HCT116 (cell line): ENCODE measurements at regions not wholly inside any gene's neighbourhood (a gene's known extent, or its start where the extent isn't known, plus 50 kb on each side); places are given as distances from the start of the nearest gene placed in this dataset.

Source experiments
- ATAC-seq: fragments of 200-7000 bp; cut with Tn5 transposase; 2 replicates; pipeline ENCODE4 v1.9.1; 2020; ENCODE audit warnings: mild to moderate bottlenecking, moderate library complexity
- BruUV-seq: library from RNA; stranded (reverse); fragments of 400-500 nt; replicated peaks from 2 replicates; lab custom pipeline; 2021; lab: Mats Ljungman, UMichigan
- CTCF ChIA-PET: fragments of 300-600 bp; sonication (Branson Sonifier 250); formaldehyde crosslinking; loops from one replicate; lab custom pipeline; 2021; ENCODE audit warnings: antibody characterized with exemption; lab: Charles Lee
- POLR2A ChIA-PET: fragments of 300-600, 350-600 bp; sonication (Branson Sonifier 250); formaldehyde crosslinking; loops from one replicate; lab custom pipeline; 2021; ENCODE audit warnings: antibody characterized with exemption; lab: Charles Lee
- RAD21 ChIA-PET, 2 experiments: fragments of 300-600 bp; sonication (Branson Sonifier 250); formaldehyde crosslinking; loops; one replicate each; lab custom pipeline; 2023; ENCODE audit warnings: low total read pairs in 2 of 2; ENCODE audit not compliant: uncharacterized antibody in 2 of 2, unreplicated experiment in 2 of 2, low non-redundant PET in 1 of 2; lab: Charles Lee
- DNase-seq: peaks from one replicate; pipeline ENCODE4 v3.0.0-alpha.2; 2010; ENCODE audit warnings: low read depth, low spot score
- H2AFZ ChIP-seq: fragments of 200-600 bp; shearing (Covaris generic), sonication (generic); 2 replicates; pipeline ENCODE4 v1.6.1; 2017; ENCODE audit warnings: low read depth, mixed run types, mixed read lengths, antibody characterized with exemption, low read length; ENCODE audit not compliant: poor library complexity, severe bottlenecking
- H3K27ac ChIP-seq: 2 replicates; pipeline ENCODE4 v1.5.1; 2012; ENCODE audit warnings: low read depth, low read length
- H3K27me3 ChIP-seq: fragments of 200-600 bp; sonication (generic); 2 replicates; pipeline ENCODE4 v1.6.1; 2016; ENCODE audit warnings: mixed run types, low read length, mixed read lengths; ENCODE audit not compliant: insufficient read depth
- H3K36me3 ChIP-seq, 2 experiments: fragments of 200-500 bp in 1 of 2; fragments of 200-600 bp in 1 of 2; sonication (Bioruptor generic) in 1 of 2; sonication (generic) in 1 of 2; 2 replicates each; pipeline versions ENCODE4 v1.5.1 to v1.6.1; 2014 to 2016; ENCODE audit warnings: low read length in 2 of 2, inconsistent platforms in 1 of 2, mixed read lengths in 1 of 2, mixed run types in 1 of 2; ENCODE audit not compliant: insufficient read depth in 2 of 2, control insufficient read depth in 1 of 2
- H3K4me1 ChIP-seq, 2 experiments: fragments of 200-600 bp in 1 of 2; sonication (generic) in 1 of 2; 2 replicates each; pipeline versions ENCODE4 v1.5.1 to v1.6.1; 2012 to 2017; ENCODE audit warnings: low read length in 2 of 2, inconsistent platforms in 1 of 2, mild to moderate bottlenecking in 1 of 2, mixed read lengths in 1 of 2, mixed run types in 1 of 2, moderate library complexity in 1 of 2; ENCODE audit not compliant: insufficient read depth in 2 of 2, control insufficient read depth in 1 of 2
- H3K4me2 ChIP-seq: fragments of 200-600 bp; sonication (generic); 2 replicates; pipeline ENCODE4 v1.6.1; 2017; ENCODE audit warnings: mixed run types, low read length, mixed read lengths
- H3K4me3 ChIP-seq, 2 experiments: fragments of 200-600 bp in 1 of 2; sonication (generic) in 1 of 2; replicated peaks in 1 of 2; 2 replicates each; pipeline ENCODE4 v1.5.1; 2011 to 2016; ENCODE audit warnings: low read length in 2 of 2, control low read depth in 1 of 2, low read depth in 1 of 2, mild to moderate bottlenecking in 1 of 2, mixed read lengths in 1 of 2, mixed run types in 1 of 2
- H3K79me2 ChIP-seq: fragments of 200-600 bp; sonication (generic); 2 replicates; pipeline ENCODE4 v1.6.1; 2017; ENCODE audit warnings: mild to moderate bottlenecking, mixed run types, low read length, moderate library complexity, mixed read lengths; ENCODE audit not compliant: insufficient read depth
- H3K9ac ChIP-seq: fragments of 200-600 bp; sonication (generic); 2 replicates; pipeline ENCODE4 v1.6.1; 2016; ENCODE audit warnings: low read length, mixed read lengths
- H3K9me2 ChIP-seq: fragments of 200-600 bp; sonication (generic), shearing (Covaris generic); 2 replicates; pipeline ENCODE4 v1.6.1; 2017; ENCODE audit warnings: mixed run types, mild to moderate bottlenecking, moderate library complexity; ENCODE audit not compliant: insufficient read depth
- H3K9me3 ChIP-seq, 2 experiments: fragments of 200-500 bp in 1 of 2; fragments of 200-600 bp in 1 of 2; sonication (Bioruptor generic) in 1 of 2; sonication (generic) in 1 of 2; 2 replicates each; pipeline ENCODE4 v1.6.1; 2014 to 2017; ENCODE audit warnings: low read length in 2 of 2, mixed read lengths in 2 of 2, inconsistent platforms in 1 of 2, low read depth in 1 of 2, mild to moderate bottlenecking in 1 of 2, mixed run types in 1 of 2, moderate library complexity in 1 of 2; ENCODE audit not compliant: control insufficient read depth in 1 of 2, insufficient read depth in 1 of 2
- H4K20me1 ChIP-seq: fragments of 200-600 bp; sonication (generic), shearing (Covaris generic); 2 replicates; pipeline ENCODE4 v1.6.1; 2017; ENCODE audit warnings: mixed run types, mild to moderate bottlenecking, moderate library complexity; ENCODE audit not compliant: insufficient read depth
- CBX3 ChIP-seq: IDR thresholded peaks from 2 replicates; pipeline ENCODE4 v1.6.1; 2012; ENCODE audit warnings: low read depth
- EGR1 ChIP-seq: IDR thresholded peaks from 2 replicates; pipeline ENCODE4 v1.6.1; 2012; ENCODE audit warnings: low read depth
- ELF1 ChIP-seq: IDR thresholded peaks from 2 replicates; pipeline ENCODE4 v1.6.1; 2012; ENCODE audit warnings: low read depth, borderline replicate concordance
- FOSL1 ChIP-seq: IDR thresholded peaks from 2 replicates; pipeline ENCODE4 v1.6.1; 2012; ENCODE audit warnings: low read depth
- POLR2A ChIP-seq: IDR thresholded peaks from 2 replicates; pipeline ENCODE4 v1.7.0; 2011; ENCODE audit warnings: borderline replicate concordance; ENCODE audit not compliant: insufficient read depth, insufficient read length; ENCODE audit errors: extremely low read depth
- POLR2AphosphoS5 ChIP-seq: IDR thresholded peaks from 2 replicates; pipeline ENCODE4 v1.6.1; 2011; ENCODE audit warnings: mild to moderate bottlenecking, low read depth, low read length, moderate library complexity
- SIN3A ChIP-seq: IDR thresholded peaks from 2 replicates; pipeline ENCODE4 v1.6.1; 2012; ENCODE audit warnings: low read depth
- SP1 ChIP-seq: IDR thresholded peaks from 2 replicates; pipeline ENCODE4 v1.6.1; 2012; ENCODE audit warnings: low read depth
- SRF ChIP-seq: IDR thresholded peaks from 2 replicates; pipeline ENCODE4 v1.6.1; 2012; ENCODE audit warnings: low read depth
- TCF7L2 ChIP-seq: IDR thresholded peaks from 2 replicates; pipeline ENCODE4 v1.7.0; 2011; ENCODE audit warnings: borderline replicate concordance, inconsistent platforms; ENCODE audit not compliant: insufficient read depth, insufficient read length; ENCODE audit errors: extremely low read depth
- ZNF274 ChIP-seq: fragments of 200-500 bp; sonication (Bioruptor generic); IDR thresholded peaks from 2 replicates; pipeline ENCODE4 v1.6.1; 2014; ENCODE audit warnings: mild to moderate bottlenecking, low read depth, low read length, inconsistent platforms
- intact Hi-C: fragments of 100-400 bp; cut with micrococcal nuclease; formaldehyde crosslinking; loops from 2 replicates; pipeline ENCODE4 v1.10.0; 2022
- TF ChIP-seq, protein P1 (sequence below): IDR thresholded peaks from 2 replicates; pipeline ENCODE4 v1.6.1; 2012
- TF ChIP-seq, protein P2 (sequence below): IDR thresholded peaks from 2 replicates; pipeline ENCODE4 v1.6.1; 2011; ENCODE audit warnings: mild to moderate bottlenecking, low read length, moderate library complexity; ENCODE audit not compliant: insufficient replicate concordance; ENCODE audit errors: extremely low read depth

DNA sequence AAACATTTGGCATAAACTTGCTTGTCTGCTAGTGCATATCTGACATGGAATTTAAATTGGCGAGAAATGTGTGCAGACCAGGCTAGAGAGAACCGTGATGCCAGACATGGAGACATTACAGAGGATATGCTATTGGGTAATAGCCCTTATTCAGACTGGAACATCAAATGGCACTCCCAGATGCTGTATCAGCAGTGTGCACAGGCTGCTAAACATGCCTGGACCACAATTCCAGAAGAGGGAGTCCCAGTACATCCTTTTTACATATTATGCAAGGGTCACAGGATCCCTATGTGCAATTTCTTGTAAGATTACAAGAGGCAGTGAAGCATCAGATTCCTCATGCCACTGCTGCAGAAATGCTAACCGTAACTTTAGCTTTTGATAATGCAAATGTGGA, 354.5 kb upstream of the FOXG1 start:
- H3K79me2 ChIP-seq, result no peaks in the 10 kb centered on the region
- ATAC-seq (no peak), DNase-seq (no peak)
- no peak overlapping the region for H3K27ac ChIP-seq
- no peak overlapping the region for H3K9ac ChIP-seq
- CTCF ChIA-PET, result no interaction called here
- RAD21 ChIA-PET, result no interaction called here
- intact Hi-C loops, result no loop called here
- BruUV-seq, result no TSS peak
- H3K4me2 ChIP-seq, result no peak overlapping the region
- TF ChIP-seq POLR2AphosphoS5, result no peak
- no peak for TF ChIP-seq POLR2A
- no peak for TF ChIP-seq SIN3A
- TF ChIP-seq, protein P1, sequence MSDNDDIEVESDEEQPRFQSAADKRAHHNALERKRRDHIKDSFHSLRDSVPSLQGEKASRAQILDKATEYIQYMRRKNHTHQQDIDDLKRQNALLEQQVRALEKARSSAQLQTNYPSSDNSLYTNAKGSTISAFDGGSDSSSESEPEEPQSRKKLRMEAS, result no peak
- no peak for TF ChIP-seq TCF7L2
- TF ChIP-seq CBX3, result no peak
- TF ChIP-seq ZNF274, result no peak
- no peak for TF ChIP-seq EGR1
- TF ChIP-seq FOSL1, result no peak
- no peak for TF ChIP-seq SP1
- TF ChIP-seq, protein P2, sequence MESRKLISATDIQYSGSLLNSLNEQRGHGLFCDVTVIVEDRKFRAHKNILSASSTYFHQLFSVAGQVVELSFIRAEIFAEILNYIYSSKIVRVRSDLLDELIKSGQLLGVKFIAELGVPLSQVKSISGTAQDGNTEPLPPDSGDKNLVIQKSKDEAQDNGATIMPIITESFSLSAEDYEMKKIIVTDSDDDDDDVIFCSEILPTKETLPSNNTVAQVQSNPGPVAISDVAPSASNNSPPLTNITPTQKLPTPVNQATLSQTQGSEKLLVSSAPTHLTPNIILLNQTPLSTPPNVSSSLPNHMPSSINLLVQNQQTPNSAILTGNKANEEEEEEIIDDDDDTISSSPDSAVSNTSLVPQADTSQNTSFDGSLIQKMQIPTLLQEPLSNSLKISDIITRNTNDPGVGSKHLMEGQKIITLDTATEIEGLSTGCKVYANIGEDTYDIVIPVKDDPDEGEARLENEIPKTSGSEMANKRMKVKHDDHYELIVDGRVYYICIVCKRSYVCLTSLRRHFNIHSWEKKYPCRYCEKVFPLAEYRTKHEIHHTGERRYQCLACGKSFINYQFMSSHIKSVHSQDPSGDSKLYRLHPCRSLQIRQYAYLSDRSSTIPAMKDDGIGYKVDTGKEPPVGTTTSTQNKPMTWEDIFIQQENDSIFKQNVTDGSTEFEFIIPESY, result no peak
- no peak for TF ChIP-seq ELF1
- TF ChIP-seq SRF, result no peak
- TF ChIP-seq, all 23 proteins: peak for 0
- Histone ChIP-seq H4K20me1 (no peaks in the 10 kb centered on the region), H3K36me3 (no peaks in the 10 kb centered on the region), H3K9me3 (peaks cover 3 to 4% of the 10 kb centered on the region in 2 experiments; a peak in 2 of 4 replicates), H2AFZ (no peak overlapping the region), H3K4me1 (no peaks in the 10 kb centered on the region), H3K27me3 (no peaks in the 10 kb centered on the region), H3K4me3 (no peak overlapping the region), H3K9me2 (no peaks in the 10 kb centered on the region)
- POLR2A ChIA-PET, result no interaction called here
